Upper lobe of left lung (tissue), 6 donors: ENCODE measurements at regions not wholly inside any gene's neighbourhood (a gene's known extent, or its start where the extent isn't known, plus 50 kb on each side); places are given as distances from the start of the nearest gene placed in this dataset.
"Not testable (repeated sequence)": the region's sequence is repeated elsewhere in the genome, so short reads cannot be mapped to it uniquely, and the experiment has no call there.

Source experiments
- ATAC-seq, 2 donors: fragments of 200-7000 bp; cut with Tn5 transposase; one replicate each; pipeline ENCODE4 v1.9.1; 2022; ENCODE audit warnings: mild to moderate bottlenecking in 2 of 2, moderate library complexity in 2 of 2; ENCODE audit not compliant: low FRiP score in 2 of 2
- DNase-seq, 2 donors: peaks; one replicate each; pipeline ENCODE4 v3.0.0-alpha.2; 2019 to 2020
- H3K27ac ChIP-seq, 4 donors: fragments of 200-600 bp; sonication (generic); one replicate each; pipeline ENCODE4 v1.5.1; 2016 to 2019
- H3K27me3 ChIP-seq, 4 donors: fragments of 200-600 bp; sonication (generic); one replicate each; pipeline ENCODE4 v1.5.1; 2017 to 2019
- H3K36me3 ChIP-seq, 4 donors: fragments of 200-600 bp; sonication (generic); one replicate each; pipeline ENCODE4 v1.5.1; 2016 to 2019
- H3K4me1 ChIP-seq, 4 donors: fragments of 200-600 bp; sonication (generic); one replicate each; pipeline ENCODE4 v1.5.1; 2018 to 2019
- H3K4me3 ChIP-seq, 4 donors: fragments of 200-600 bp; sonication (generic); one replicate each; pipeline ENCODE4 v1.5.1; 2017 to 2019; ENCODE audit warnings: mild to moderate bottlenecking in 2 of 4, moderate library complexity in 1 of 4
- H3K9me3 ChIP-seq, 4 donors: fragments of 200-600 bp; sonication (generic); one replicate each; pipeline ENCODE4 v1.5.1; 2018 to 2019
- EP300 ChIP-seq, 4 donors: sonication (generic); formaldehyde crosslinking; IDR thresholded peaks; one replicate each; pipeline ENCODE4 v1.5.1; 2017; ENCODE audit warnings: antibody characterized with exemption in 4 of 4, control low read depth in 2 of 4
- POLR2A ChIP-seq, 4 donors: fragments of 450-650 bp; IDR thresholded peaks; one replicate each; pipeline ENCODE4 v1.5.1; 2016 to 2017; ENCODE audit warnings: antibody characterized with exemption in 4 of 4, mild to moderate bottlenecking in 2 of 4
- POLR2AphosphoS5 ChIP-seq, 2 donors: sonication (generic); formaldehyde crosslinking; IDR thresholded peaks; one replicate each; pipeline ENCODE4 v1.5.1; 2017; ENCODE audit warnings: antibody characterized with exemption in 2 of 2
- WGBS, 2 donors: methylation state at CpG; one replicate each; pipeline ENCODE4 v1.1.5; 2017 to 2018; 5-methylcytosine and 5-hydroxymethylcytosine counted together
- TF ChIP-seq, protein P1 (sequence below), 6 experiments: fragments of 450-650 bp in 4 of 6; fragments of 200-600 bp in 2 of 6; sonication (generic) in 2 of 6; IDR thresholded peaks; one replicate each; pipeline ENCODE4 v1.5.1; 2016 to 2019; ENCODE audit warnings: antibody characterized with exemption in 6 of 6
- donor health status: DM: no; HTN: no; CAD: no; lungs with moderate emphysema.
- donor health status: DM: no; HTN: yes; CAD: no; lungs with severe emphysema.

GRCh38 chr10:120229641-120230040, 227.4 kb upstream of the PLPP4 start:
- Histone ChIP-seq H3K4me1 (no peaks in the 10 kb centered on the region), H3K27ac (no peak overlapping the region), H3K36me3 (no peaks in the 10 kb centered on the region), H3K4me3 (no peak overlapping the region), H3K9me3 (no peaks in the 10 kb centered on the region), H3K27me3 (no peaks in the 10 kb centered on the region)
- ATAC-seq (no peak), DNase-seq (no peak)
- TF ChIP-seq, protein P1, sequence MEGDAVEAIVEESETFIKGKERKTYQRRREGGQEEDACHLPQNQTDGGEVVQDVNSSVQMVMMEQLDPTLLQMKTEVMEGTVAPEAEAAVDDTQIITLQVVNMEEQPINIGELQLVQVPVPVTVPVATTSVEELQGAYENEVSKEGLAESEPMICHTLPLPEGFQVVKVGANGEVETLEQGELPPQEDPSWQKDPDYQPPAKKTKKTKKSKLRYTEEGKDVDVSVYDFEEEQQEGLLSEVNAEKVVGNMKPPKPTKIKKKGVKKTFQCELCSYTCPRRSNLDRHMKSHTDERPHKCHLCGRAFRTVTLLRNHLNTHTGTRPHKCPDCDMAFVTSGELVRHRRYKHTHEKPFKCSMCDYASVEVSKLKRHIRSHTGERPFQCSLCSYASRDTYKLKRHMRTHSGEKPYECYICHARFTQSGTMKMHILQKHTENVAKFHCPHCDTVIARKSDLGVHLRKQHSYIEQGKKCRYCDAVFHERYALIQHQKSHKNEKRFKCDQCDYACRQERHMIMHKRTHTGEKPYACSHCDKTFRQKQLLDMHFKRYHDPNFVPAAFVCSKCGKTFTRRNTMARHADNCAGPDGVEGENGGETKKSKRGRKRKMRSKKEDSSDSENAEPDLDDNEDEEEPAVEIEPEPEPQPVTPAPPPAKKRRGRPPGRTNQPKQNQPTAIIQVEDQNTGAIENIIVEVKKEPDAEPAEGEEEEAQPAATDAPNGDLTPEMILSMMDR (IDR thresholded peaks at IDR 0.05) = no peak
- TF ChIP-seq POLR2A (IDR thresholded peaks at IDR 0.05) (no peak), EP300 (IDR thresholded peaks at IDR 0.05) (no peak), POLR2AphosphoS5 (IDR thresholded peaks at IDR 0.05) (no peak)
- 90 to 94% methylated on average over 4 of the region's 4 CpGs for whole genome bisulfite sequencing, 2 donors

GRCh38 chr10:120239695-120240094, 217.3 kb upstream of the PLPP4 start:
- not testable (repeated sequence) for ATAC-seq, H3K4me1 ChIP-seq, H3K36me3 ChIP-seq, H3K27me3 ChIP-seq, H3K9me3 ChIP-seq, H3K4me3 ChIP-seq, H3K27ac ChIP-seq
- WGBS, 2 donors = 62 to 71% methylated on average over 7 to 10 of the region's 12 CpGs
- peak in 1 of 2 donors; percentile 42 for DNase-seq

- H3K4me1 ChIP-seq = no peaks in the 10 kb centered on the region
- ATAC-seq = no peak
- H3K36me3 ChIP-seq = no peaks in the 10 kb centered on the region
- no peak overlapping the region for H3K27ac ChIP-seq
- no peak overlapping the region for H3K4me3 ChIP-seq
- H3K9me3 ChIP-seq = no peaks in the 10 kb centered on the region
- no peaks in the 10 kb centered on the region for H3K27me3 ChIP-seq
- WGBS, 2 donors = 68 to 86% methylated on average over 5 to 13 of the region's 13 CpGs
- TF ChIP-seq EP300 (IDR thresholded peaks at IDR 0.05) = no peak
- TF ChIP-seq POLR2AphosphoS5 (IDR thresholded peaks at IDR 0.05) = no peak
- no peak for TF ChIP-seq POLR2A (IDR thresholded peaks at IDR 0.05)
- TF ChIP-seq, protein P1 (IDR thresholded peaks at IDR 0.05) = no peak
- peak in 1 of 2 donors; percentile 12 for DNase-seq
Measured at GRCh38 chr10:120251821-120252442, 205.1 kb upstream of the PLPP4 start.

GRCh38 chr10:120253131-120253530, 203.9 kb upstream of the PLPP4 start:
- Histone ChIP-seq H3K9me3 (no peaks in the 10 kb centered on the region), H3K4me3 (no peak overlapping the region), H3K27me3 (no peaks in the 10 kb centered on the region), H3K36me3 (no peaks in the 10 kb centered on the region), H3K4me1 (no peaks in the 10 kb centered on the region), H3K27ac (no peak overlapping the region)
- TF ChIP-seq, protein P1 (IDR thresholded peaks at IDR 0.05) = no peak
- TF ChIP-seq POLR2A (IDR thresholded peaks at IDR 0.05) (no peak), POLR2AphosphoS5 (IDR thresholded peaks at IDR 0.05) (no peak), EP300 (IDR thresholded peaks at IDR 0.05) (no peak)
- DNase-seq (no peak), ATAC-seq (no peak)
- WGBS, 2 donors = 43 to 69% methylated on average over 3 of the region's 3 CpGs

DNA sequence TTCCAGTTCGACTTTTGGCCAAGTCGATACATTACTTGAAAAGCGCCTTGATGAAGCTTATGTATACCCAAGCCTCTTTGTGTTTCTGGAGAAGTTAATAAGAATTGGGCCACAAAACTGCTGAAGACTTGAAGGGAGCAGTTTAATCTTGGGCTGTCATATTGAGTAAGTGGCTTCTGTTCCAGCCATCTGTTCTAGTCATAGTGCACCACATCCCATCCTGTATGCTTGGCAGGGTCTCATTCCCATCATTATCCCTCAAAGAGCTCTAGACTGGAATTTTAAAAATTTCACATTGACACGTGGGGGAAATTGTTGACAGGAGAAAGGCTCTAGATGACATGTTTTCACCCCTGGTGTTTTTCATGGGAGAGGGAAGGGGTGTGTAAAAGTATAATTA, 196.6 kb upstream of the PLPP4 start:
- H3K9me3 ChIP-seq = no peaks in the 10 kb centered on the region
- TF ChIP-seq EP300 (IDR thresholded peaks at IDR 0.05) (no peak), POLR2AphosphoS5 (IDR thresholded peaks at IDR 0.05) (no peak), POLR2A (IDR thresholded peaks at IDR 0.05) (no peak)
- TF ChIP-seq, protein P1 (IDR thresholded peaks at IDR 0.05) = no peak
- no peaks in the 10 kb centered on the region for H3K27me3 ChIP-seq
- WGBS, 2 donors = 72 to 84% methylated on average over 4 of the region's 4 CpGs
- H3K4me1 ChIP-seq = no peaks in the 10 kb centered on the region
- H3K4me3 ChIP-seq = no peak overlapping the region
- ATAC-seq = no peak
- no peak for DNase-seq
- no peak overlapping the region for H3K27ac ChIP-seq
- no peaks in the 10 kb centered on the region for H3K36me3 ChIP-seq
